ENCODE measurements at regions not wholly inside any gene's neighbourhood (a gene's known extent, or its start where the extent isn't known, plus 50 kb on each side); places are given as distances from the start of the nearest gene placed in this dataset.
A peak's percentile ranks its signal among the peaks of the same experiment; 100 is the strongest.

DNA sequence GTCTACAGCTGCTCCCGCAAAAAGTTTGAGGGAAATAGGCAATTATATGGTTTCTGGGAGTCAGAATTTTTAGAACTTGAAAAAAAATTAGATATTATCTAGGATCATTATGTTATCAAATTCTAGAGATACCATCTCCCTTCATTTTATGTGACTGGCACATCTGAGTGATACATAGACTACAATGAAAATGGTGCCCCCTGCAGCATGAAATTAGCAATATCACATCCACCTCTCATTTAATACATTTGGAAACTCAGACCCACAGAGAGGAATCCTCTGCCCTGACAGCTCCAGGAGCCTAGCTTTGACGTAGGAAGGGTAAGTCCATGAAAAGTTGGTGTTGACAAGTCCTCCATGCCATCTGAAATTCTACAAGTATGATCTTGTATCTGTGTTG lies 381.6 kb downstream of the SUCLG1 start:
- intact Hi-C loops (cut with micrococcal nuclease; ENCODE audit: unreplicated experiment): no loop called here
- Histone ChIP-seq H3K27me3 (replicated peaks; ENCODE audit: insufficient read depth, low read depth, low read length, poor library complexity) (no peaks in the 10 kb centered on the region), H3K27ac (ENCODE audit: low read depth, low read length, poor library complexity, severe bottlenecking) (no peak overlapping the region), H3K36me3 (ENCODE audit: insufficient read depth, low read length, poor library complexity, severe bottlenecking) (no peaks in the 10 kb centered on the region), H3K4me3 (ENCODE audit: low read depth, low read length, poor library complexity, severe bottlenecking) (no peak overlapping the region), H3K9me3 (ENCODE audit: low read depth, low read length, poor library complexity, severe bottlenecking) (no peaks in the 10 kb centered on the region), H3K4me1 (ENCODE audit: insufficient read depth, low read length, poor library complexity, severe bottlenecking) (no peaks in the 10 kb centered on the region)
- CTCF ChIA-PET: no interaction called here
- BruUV-seq (replicated peaks): no TSS peak
- POLR2A ChIA-PET (ENCODE audit: low non-redundant PET): no interaction called here
- peak; percentile 41 for DNase-seq (ENCODE audit: low spot score)
- TF ChIP-seq EZH2 (IDR thresholded peaks at IDR 0.05; ENCODE audit: borderline replicate concordance, low read depth, low read length, poor library complexity, severe bottlenecking): no peak
- TF ChIP-seq, protein P1, sequence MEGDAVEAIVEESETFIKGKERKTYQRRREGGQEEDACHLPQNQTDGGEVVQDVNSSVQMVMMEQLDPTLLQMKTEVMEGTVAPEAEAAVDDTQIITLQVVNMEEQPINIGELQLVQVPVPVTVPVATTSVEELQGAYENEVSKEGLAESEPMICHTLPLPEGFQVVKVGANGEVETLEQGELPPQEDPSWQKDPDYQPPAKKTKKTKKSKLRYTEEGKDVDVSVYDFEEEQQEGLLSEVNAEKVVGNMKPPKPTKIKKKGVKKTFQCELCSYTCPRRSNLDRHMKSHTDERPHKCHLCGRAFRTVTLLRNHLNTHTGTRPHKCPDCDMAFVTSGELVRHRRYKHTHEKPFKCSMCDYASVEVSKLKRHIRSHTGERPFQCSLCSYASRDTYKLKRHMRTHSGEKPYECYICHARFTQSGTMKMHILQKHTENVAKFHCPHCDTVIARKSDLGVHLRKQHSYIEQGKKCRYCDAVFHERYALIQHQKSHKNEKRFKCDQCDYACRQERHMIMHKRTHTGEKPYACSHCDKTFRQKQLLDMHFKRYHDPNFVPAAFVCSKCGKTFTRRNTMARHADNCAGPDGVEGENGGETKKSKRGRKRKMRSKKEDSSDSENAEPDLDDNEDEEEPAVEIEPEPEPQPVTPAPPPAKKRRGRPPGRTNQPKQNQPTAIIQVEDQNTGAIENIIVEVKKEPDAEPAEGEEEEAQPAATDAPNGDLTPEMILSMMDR (conservative IDR thresholded peaks at IDR 0.05; ENCODE audit: low read depth, low read length): peak; percentile 64

DNA sequence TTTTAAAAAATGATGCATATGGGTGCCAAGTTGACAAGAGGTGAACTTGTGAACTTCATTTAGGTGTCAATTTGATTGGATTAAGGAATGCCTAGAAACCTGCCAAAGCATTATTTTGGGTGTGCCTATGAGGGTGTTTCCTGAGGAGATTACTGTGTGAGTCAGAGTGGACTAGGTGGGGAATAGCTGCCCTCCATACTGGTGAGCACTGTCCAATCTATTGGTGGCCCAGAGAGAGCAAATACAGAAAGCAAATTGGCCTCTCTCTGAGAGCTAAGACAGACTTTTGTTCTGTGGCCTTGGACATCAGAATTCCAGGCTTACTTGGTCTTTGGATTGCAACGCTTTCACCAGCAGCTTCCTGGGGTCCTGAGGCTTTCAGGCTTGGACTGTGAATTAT lies 388.0 kb downstream of the SUCLG1 start:
- ChIA-PET CTCF (no interaction called here), POLR2A (ENCODE audit: low non-redundant PET) (no interaction called here)
- TF ChIP-seq, protein P1 (conservative IDR thresholded peaks at IDR 0.05; ENCODE audit: low read depth, low read length): no peak
- no peak for TF ChIP-seq EZH2 (IDR thresholded peaks at IDR 0.05; ENCODE audit: borderline replicate concordance, low read depth, low read length, poor library complexity, severe bottlenecking)
- H3K9me3 ChIP-seq (ENCODE audit: low read depth, low read length, poor library complexity, severe bottlenecking): no peaks in the 10 kb centered on the region
- no peaks in the 10 kb centered on the region for H3K36me3 ChIP-seq (ENCODE audit: insufficient read depth, low read length, poor library complexity, severe bottlenecking)
- H3K4me1 ChIP-seq (ENCODE audit: insufficient read depth, low read length, poor library complexity, severe bottlenecking): no peaks in the 10 kb centered on the region
- H3K27me3 ChIP-seq (replicated peaks; ENCODE audit: insufficient read depth, low read depth, low read length, poor library complexity): no peaks in the 10 kb centered on the region
- intact Hi-C loops (cut with micrococcal nuclease; ENCODE audit: unreplicated experiment): no loop called here
- H3K27ac ChIP-seq (ENCODE audit: low read depth, low read length, poor library complexity, severe bottlenecking): no peak overlapping the region
- no TSS peak for BruUV-seq (replicated peaks)
- no peak overlapping the region for H3K4me3 ChIP-seq (ENCODE audit: low read depth, low read length, poor library complexity, severe bottlenecking)
- no peak for DNase-seq (ENCODE audit: low spot score)

DNA sequence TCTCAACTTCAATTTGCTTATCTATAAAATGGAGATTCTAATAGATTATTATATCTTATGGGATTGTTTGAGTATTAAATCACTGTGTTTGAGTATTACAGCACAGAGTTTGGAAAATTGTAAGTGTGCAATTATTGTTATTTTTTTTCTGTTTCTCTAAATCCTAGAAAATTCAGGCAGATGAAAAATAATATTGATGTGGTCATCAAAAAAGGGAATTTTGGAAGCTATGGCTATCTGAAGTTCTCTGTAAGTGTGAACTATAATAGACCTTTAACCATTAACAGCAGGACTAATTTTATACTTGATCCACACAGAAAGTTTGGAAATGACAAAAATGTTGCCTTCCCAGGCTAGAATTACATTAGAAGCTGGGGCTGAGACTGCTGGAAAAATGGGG lies 393.2 kb downstream of the SUCLG1 start:
- Histone ChIP-seq H3K27me3 (replicated peaks; ENCODE audit: insufficient read depth, low read depth, low read length, poor library complexity) (no peaks in the 10 kb centered on the region), H3K27ac (ENCODE audit: low read depth, low read length, poor library complexity, severe bottlenecking) (no peak overlapping the region), H3K4me3 (ENCODE audit: low read depth, low read length, poor library complexity, severe bottlenecking) (no peak overlapping the region), H3K4me1 (ENCODE audit: insufficient read depth, low read length, poor library complexity, severe bottlenecking) (no peaks in the 10 kb centered on the region), H3K9me3 (ENCODE audit: low read depth, low read length, poor library complexity, severe bottlenecking) (no peaks in the 10 kb centered on the region), H3K36me3 (ENCODE audit: insufficient read depth, low read length, poor library complexity, severe bottlenecking) (no peaks in the 10 kb centered on the region)
- DNase-seq (ENCODE audit: low spot score): no peak
- intact Hi-C loops (cut with micrococcal nuclease; ENCODE audit: unreplicated experiment): no loop called here
- BruUV-seq (replicated peaks): no TSS peak
- ChIA-PET POLR2A (ENCODE audit: low non-redundant PET) (no interaction called here), CTCF (no interaction called here)
- TF ChIP-seq, protein P1 (conservative IDR thresholded peaks at IDR 0.05; ENCODE audit: low read depth, low read length): no peak
- TF ChIP-seq EZH2 (IDR thresholded peaks at IDR 0.05; ENCODE audit: borderline replicate concordance, low read depth, low read length, poor library complexity, severe bottlenecking): no peak

Data from A673 (cell line).